Lower leg skin (tissue), 4 donors: ENCODE measurements at regions not wholly inside any gene's neighbourhood (a gene's known extent, or its start where the extent isn't known, plus 50 kb on each side); places are given as distances from the start of the nearest gene placed in this dataset.

Source experiments
- DNase-seq, 2 donors: peaks; one replicate each; pipeline ENCODE4 v3.0.0-alpha.2; 2019; ENCODE audit warnings: low spot score in 2 of 2
- H3K4me3 ChIP-seq: fragments of 200-600 bp; sonication (generic); 2 replicates; pipeline ENCODE4 v1.5.1; 2017; ENCODE audit warnings: mild to moderate bottlenecking, low read depth; ENCODE audit not compliant: poor library complexity, severe bottlenecking
- POLR2A ChIP-seq, 2 donors: fragments of 450-650 bp; IDR thresholded peaks; one replicate each; pipeline ENCODE4 v1.6.1; 2016 to 2017; ENCODE audit warnings: antibody characterized with exemption in 2 of 2, mild to moderate bottlenecking in 1 of 2, moderate library complexity in 1 of 2
- WGBS, 2 donors: methylation state at CpG; one replicate each; pipeline ENCODE4 v1.1.5; 2018; 5-methylcytosine and 5-hydroxymethylcytosine counted together
- intact Hi-C: fragments of 100-400 bp; cut with DNase I; formaldehyde crosslinking; loops from one replicate; pipeline ENCODE4 v1.15.0; 2023; ENCODE audit warnings: low total_unique reads
- TF ChIP-seq, protein P1 (sequence below), 3 donors: fragments of 450-650 bp; IDR thresholded peaks; one replicate each; pipeline ENCODE4 v1.5.1; 2016; ENCODE audit warnings: antibody characterized with exemption in 3 of 3, mild to moderate bottlenecking in 3 of 3, moderate library complexity in 2 of 3

GRCh38 chrX:94524867-94525266, 850.9 kb downstream of the FAM133A start:
- TF ChIP-seq POLR2A (IDR thresholded peaks at IDR 0.05) = no peak
- TF ChIP-seq, protein P1, sequence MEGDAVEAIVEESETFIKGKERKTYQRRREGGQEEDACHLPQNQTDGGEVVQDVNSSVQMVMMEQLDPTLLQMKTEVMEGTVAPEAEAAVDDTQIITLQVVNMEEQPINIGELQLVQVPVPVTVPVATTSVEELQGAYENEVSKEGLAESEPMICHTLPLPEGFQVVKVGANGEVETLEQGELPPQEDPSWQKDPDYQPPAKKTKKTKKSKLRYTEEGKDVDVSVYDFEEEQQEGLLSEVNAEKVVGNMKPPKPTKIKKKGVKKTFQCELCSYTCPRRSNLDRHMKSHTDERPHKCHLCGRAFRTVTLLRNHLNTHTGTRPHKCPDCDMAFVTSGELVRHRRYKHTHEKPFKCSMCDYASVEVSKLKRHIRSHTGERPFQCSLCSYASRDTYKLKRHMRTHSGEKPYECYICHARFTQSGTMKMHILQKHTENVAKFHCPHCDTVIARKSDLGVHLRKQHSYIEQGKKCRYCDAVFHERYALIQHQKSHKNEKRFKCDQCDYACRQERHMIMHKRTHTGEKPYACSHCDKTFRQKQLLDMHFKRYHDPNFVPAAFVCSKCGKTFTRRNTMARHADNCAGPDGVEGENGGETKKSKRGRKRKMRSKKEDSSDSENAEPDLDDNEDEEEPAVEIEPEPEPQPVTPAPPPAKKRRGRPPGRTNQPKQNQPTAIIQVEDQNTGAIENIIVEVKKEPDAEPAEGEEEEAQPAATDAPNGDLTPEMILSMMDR (IDR thresholded peaks at IDR 0.05) = no peak
- no peak overlapping the region for H3K4me3 ChIP-seq
- 50% methylated on average over 1 of the region's 1 CpG for WGBS, 2 donors
- intact Hi-C loops = no loop called here
- no peak for DNase-seq

- WGBS, 2 donors = 38 to 47% methylated on average over 2 of the region's 2 CpGs
- DNase-seq = no peak
- no peak overlapping the region for H3K4me3 ChIP-seq
- TF ChIP-seq, protein P1 (IDR thresholded peaks at IDR 0.05) = no peak
- no peak for TF ChIP-seq POLR2A (IDR thresholded peaks at IDR 0.05)
- intact Hi-C loops = no loop called here
These were observed 871.7 kb downstream of the FAM133A start for GRCh38 chrX:94545722-94546121.

- DNase-seq = no peak
- TF ChIP-seq POLR2A (IDR thresholded peaks at IDR 0.05) = no peak
- TF ChIP-seq, protein P1 (IDR thresholded peaks at IDR 0.05) = no peak
- WGBS, 2 donors = 78 to 85% methylated on average over 4 of the region's 4 CpGs
- no peak overlapping the region for H3K4me3 ChIP-seq
- intact Hi-C loops = no loop called here
These were observed 877.8 kb downstream of the FAM133A start for GRCh38 chrX:94551831-94552230.

DNA sequence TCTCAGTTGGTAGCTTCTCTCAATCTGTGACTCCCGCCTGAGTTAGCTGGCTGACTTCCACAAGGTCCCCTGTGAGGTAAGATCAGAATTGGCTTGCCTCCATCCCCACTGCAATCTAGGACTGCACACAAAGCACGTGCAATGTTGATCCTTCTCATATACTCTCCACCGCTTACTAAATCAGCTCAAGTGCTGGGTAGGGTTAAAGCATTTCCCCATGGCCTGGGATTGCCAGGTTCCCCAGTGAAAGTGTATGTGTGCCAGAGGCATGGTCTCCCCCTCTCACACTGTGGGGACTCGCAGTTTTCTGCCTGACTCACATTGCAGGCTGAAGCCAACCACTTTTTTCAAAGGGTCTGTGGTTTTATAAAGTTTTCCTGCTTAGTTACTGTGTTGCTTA, 886.9 kb downstream of the FAM133A start:
- intact Hi-C loops = no loop called here
- no peak for DNase-seq
- TF ChIP-seq POLR2A (IDR thresholded peaks at IDR 0.05) = no peak
- TF ChIP-seq, protein P1 (IDR thresholded peaks at IDR 0.05) = no peak
- no peak overlapping the region for H3K4me3 ChIP-seq
- WGBS, 2 donors = 55 to 60% methylated on average over 4 of the region's 4 CpGs

DNA sequence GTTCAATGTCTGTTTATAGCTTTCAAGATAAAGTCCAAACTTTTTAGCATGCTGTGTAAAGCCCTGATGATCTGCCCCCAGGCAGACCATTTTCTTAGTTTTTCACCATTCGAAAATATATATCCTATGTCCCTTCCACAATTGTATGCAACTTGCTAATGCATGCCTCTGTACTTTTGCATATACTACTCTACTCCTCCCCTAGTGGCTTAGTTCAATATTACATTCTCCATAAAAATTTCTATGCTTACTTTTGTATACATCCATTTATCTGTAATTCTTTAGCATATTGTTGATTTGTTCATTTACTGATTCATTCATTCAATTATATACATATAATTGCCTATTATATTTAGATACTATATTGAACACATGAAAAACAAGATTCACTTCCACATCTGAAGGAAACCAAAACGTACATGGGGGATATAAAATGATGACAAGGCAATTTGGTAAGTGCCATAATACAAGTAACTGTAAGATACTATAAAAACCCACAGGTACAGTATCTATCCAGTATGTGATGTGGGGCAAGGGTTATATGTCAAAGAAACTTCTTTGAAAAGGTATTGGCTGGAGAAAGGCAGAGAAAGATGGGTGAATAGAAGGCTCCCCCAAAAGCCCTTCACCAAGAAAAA, 902.5 kb downstream of the FAM133A start:
- TF ChIP-seq, protein P1 (IDR thresholded peaks at IDR 0.05) = no peak
- no peak for TF ChIP-seq POLR2A (IDR thresholded peaks at IDR 0.05)
- WGBS, 2 donors = 59 to 65% methylated on average over 2 of the region's 2 CpGs
- DNase-seq = no peak
- intact Hi-C loops = no loop called here
- H3K4me3 ChIP-seq = no peak overlapping the region

GRCh38 chrX:94600077-94600476, 926.1 kb downstream of the FAM133A start:
- intact Hi-C loops = no loop called here
- no peak for TF ChIP-seq POLR2A (IDR thresholded peaks at IDR 0.05)
- TF ChIP-seq, protein P1 (IDR thresholded peaks at IDR 0.05) = no peak
- no peak for DNase-seq
- H3K4me3 ChIP-seq = no peak overlapping the region
- WGBS, 2 donors = 73 to 75% methylated on average over 6 of the region's 6 CpGs
